HL-60 (cell line): ENCODE measurements at regions not wholly inside any gene's neighbourhood (a gene's known extent, or its start where the extent isn't known, plus 50 kb on each side); places are given as distances from the start of the nearest gene placed in this dataset.
"Not testable (repeated sequence)": the region's sequence is repeated elsewhere in the genome, so short reads cannot be mapped to it uniquely, and the experiment has no call there.

Source experiments
- DNase-seq, 2 experiments: peaks; one replicate each; pipeline ENCODE4 v3.0.0-alpha.2; 2010 to 2020; ENCODE audit warnings: low read depth in 1 of 2, low spot score in 1 of 2
- H3K27ac ChIP-seq: fragments of 250-450 bp; sonication (Bioruptor Pico); replicated peaks from 2 replicates; pipeline ENCODE4 v1.5.1; 2020; ENCODE audit warnings: mild to moderate bottlenecking, moderate library complexity
- H3K27me3 ChIP-seq: fragments of 250-450 bp; sonication (Bioruptor Pico); 2 replicates; pipeline ENCODE4 v1.5.1; 2021; ENCODE audit warnings: mild to moderate bottlenecking, moderate library complexity; ENCODE audit not compliant: insufficient read depth, poor library complexity, severe bottlenecking
- H3K4me3 ChIP-seq: replicated peaks from 2 replicates; pipeline ENCODE4 v1.5.1; 2011; ENCODE audit warnings: mild to moderate bottlenecking, control low read depth, low read length; ENCODE audit not compliant: insufficient read depth
- CTCF ChIP-seq: IDR thresholded peaks from one replicate; pipeline ENCODE4 v1.5.1; 2011; ENCODE audit warnings: low read length, control low read depth, inconsistent platforms; ENCODE audit not compliant: insufficient read depth
- GABPA ChIP-seq: IDR thresholded peaks from 2 replicates; pipeline ENCODE4 v1.6.1; 2012; ENCODE audit warnings: low read depth
- POLR2AphosphoS5 ChIP-seq: IDR thresholded peaks from 2 replicates; pipeline ENCODE4 v1.6.1; 2012; ENCODE audit warnings: low read depth
- REST ChIP-seq: IDR thresholded peaks from 2 replicates; pipeline ENCODE4 v1.6.1; 2012; ENCODE audit warnings: low read depth; ENCODE audit not compliant: insufficient replicate concordance
- SPI1 ChIP-seq: IDR thresholded peaks from 2 replicates; pipeline ENCODE4 v1.6.1; 2012; ENCODE audit warnings: low read depth, mild to moderate bottlenecking, borderline replicate concordance

GRCh38 chr4:111441687-111442086 is 703.6 kb upstream of the FAM241A start:
- DNase-seq: no peak
- TF ChIP-seq REST: no peak
- no peak for TF ChIP-seq GABPA
- no peak for TF ChIP-seq CTCF
- no peak for TF ChIP-seq SPI1
- TF ChIP-seq POLR2AphosphoS5: no peak
- H3K27ac ChIP-seq: no peak overlapping the region
- no peak overlapping the region for H3K4me3 ChIP-seq
- H3K27me3 ChIP-seq: no peaks in the 10 kb centered on the region

- H3K4me3 ChIP-seq, DNase-seq, H3K27ac ChIP-seq, H3K27me3 ChIP-seq: not testable (repeated sequence)
These were observed 700.4 kb upstream of the FAM241A start for GRCh38 chr4:111444836-111445235.

GRCh38 chr4:111449657-111450056 is 695.6 kb upstream of the FAM241A start:
- no peak for TF ChIP-seq GABPA
- no peak for TF ChIP-seq SPI1
- TF ChIP-seq CTCF: no peak
- no peak for TF ChIP-seq POLR2AphosphoS5
- no peak for TF ChIP-seq REST
- no peak for DNase-seq
- H3K27ac ChIP-seq: no peak overlapping the region
- no peaks in the 10 kb centered on the region for H3K27me3 ChIP-seq
- no peak overlapping the region for H3K4me3 ChIP-seq

GRCh38 chr4:111450867-111451266 is 694.4 kb upstream of the FAM241A start:
- TF ChIP-seq CTCF (no peak), POLR2AphosphoS5 (no peak), SPI1 (no peak), REST (no peak), GABPA (no peak)
- no peak for DNase-seq
- Histone ChIP-seq H3K27me3 (no peaks in the 10 kb centered on the region), H3K4me3 (no peak overlapping the region), H3K27ac (no peak overlapping the region)
